GM21360 (cell line): ENCODE measurements at regions not wholly inside any gene's neighbourhood (a gene's known extent, or its start where the extent isn't known, plus 50 kb on each side); places are given as distances from the start of the nearest gene placed in this dataset.

Source experiments
- ATAC-seq: cut with Tn5 transposase; IDR thresholded peaks from one replicate; pipeline ENCODE4 v1.9.1; 2021; ENCODE audit warnings: mild to moderate bottlenecking, moderate library complexity; ENCODE audit not compliant: unreplicated experiment

- ATAC-seq = no peak
These were observed 222.9 kb upstream of the TBC1D5 start for GRCh38 chr3:17965331-17965730.

- ATAC-seq = no peak
These were observed 221.7 kb upstream of the TBC1D5 start for GRCh38 chr3:17964108-17964507.

GRCh38 chr3:17955411-17955810 lies 213.0 kb upstream of the TBC1D5 start:
- no peak for ATAC-seq

- no peak for ATAC-seq
These were observed 212.4 kb upstream of the TBC1D5 start for GRCh38 chr3:17954801-17955200.

- ATAC-seq = no peak
These were observed 208.8 kb upstream of the TBC1D5 start for GRCh38 chr3:17951241-17951640.

- ATAC-seq = no peak
These were observed 206.7 kb upstream of the TBC1D5 start for GRCh38 chr3:17949101-17949500.

- no peak for ATAC-seq
These were observed 205.4 kb upstream of the TBC1D5 start for GRCh38 chr3:17947833-17948232.

GRCh38 chr3:17946619-17947018 lies 204.2 kb upstream of the TBC1D5 start:
- no peak for ATAC-seq

- ATAC-seq = no peak
These were observed 203.5 kb upstream of the TBC1D5 start for GRCh38 chr3:17945799-17946399.

- no peak for ATAC-seq
These were observed 202.8 kb upstream of the TBC1D5 start for GRCh38 chr3:17945018-17945798.

- no peak for ATAC-seq
These were observed 200.4 kb upstream of the TBC1D5 start for GRCh38 chr3:17942856-17943255.

GRCh38 chr3:17941766-17942165 lies 199.3 kb upstream of the TBC1D5 start:
- ATAC-seq = no peak

- ATAC-seq = no peak
These were observed 198.7 kb upstream of the TBC1D5 start for GRCh38 chr3:17941152-17941551.

- ATAC-seq = no peak
These were observed 196.7 kb upstream of the TBC1D5 start for GRCh38 chr3:17939157-17939556.

GRCh38 chr3:17938313-17938712 lies 195.9 kb upstream of the TBC1D5 start:
- no peak for ATAC-seq

- ATAC-seq = no peak
These were observed 194.5 kb upstream of the TBC1D5 start for GRCh38 chr3:17936736-17937480.

- no peak for ATAC-seq
These were observed 192.8 kb upstream of the TBC1D5 start for GRCh38 chr3:17935222-17935621.

GRCh38 chr3:17932136-17932771 lies 189.8 kb upstream of the TBC1D5 start:
- no peak for ATAC-seq

GRCh38 chr3:17931131-17931530 lies 188.7 kb upstream of the TBC1D5 start:
- no peak for ATAC-seq

- ATAC-seq = no peak
These were observed 186.2 kb upstream of the TBC1D5 start for GRCh38 chr3:17928502-17929145.

- ATAC-seq = no peak
These were observed 184.6 kb upstream of the TBC1D5 start for GRCh38 chr3:17927036-17927435.
